HG02678 (cell line): ENCODE measurements at regions not wholly inside any gene's neighbourhood (a gene's known extent, or its start where the extent isn't known, plus 50 kb on each side); places are given as distances from the start of the nearest gene placed in this dataset.
A peak's percentile ranks its signal among the peaks of the same experiment; 100 is the strongest.
"Not testable (repeated sequence)": the region's sequence is repeated elsewhere in the genome, so short reads cannot be mapped to it uniquely, and the experiment has no call there.

Experiments
- ATAC-seq: cut with Tn5 transposase; IDR thresholded peaks from one replicate; pipeline ENCODE4 v1.9.1; 2021; ENCODE audit warnings: mild to moderate bottlenecking, moderate library complexity; ENCODE audit not compliant: unreplicated experiment

DNA sequence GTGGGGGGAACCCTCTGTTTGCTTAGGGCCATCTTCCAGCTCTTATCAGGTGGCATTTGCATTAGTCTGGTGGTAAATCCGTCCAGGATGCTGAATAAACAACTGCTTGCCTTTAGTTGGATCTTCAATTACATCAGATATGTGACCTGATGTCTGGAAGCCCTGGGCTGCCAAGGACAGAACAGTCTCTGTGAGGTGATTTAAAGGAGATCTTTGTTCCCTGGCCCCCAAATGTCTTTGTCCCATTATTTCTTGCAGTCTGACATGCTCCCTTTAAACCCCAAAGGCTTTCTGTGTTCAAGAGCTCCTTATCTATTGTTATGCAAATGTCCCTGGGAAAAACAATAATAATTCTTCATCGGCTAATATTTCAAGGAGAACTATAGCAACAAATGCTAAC, 84.6 kb upstream of the SPTLC3 start:
- no peak for ATAC-seq

GRCh38 chr20:12925210-12925755, 83.5 kb upstream of the SPTLC3 start:
- ATAC-seq = peak; percentile 95

DNA sequence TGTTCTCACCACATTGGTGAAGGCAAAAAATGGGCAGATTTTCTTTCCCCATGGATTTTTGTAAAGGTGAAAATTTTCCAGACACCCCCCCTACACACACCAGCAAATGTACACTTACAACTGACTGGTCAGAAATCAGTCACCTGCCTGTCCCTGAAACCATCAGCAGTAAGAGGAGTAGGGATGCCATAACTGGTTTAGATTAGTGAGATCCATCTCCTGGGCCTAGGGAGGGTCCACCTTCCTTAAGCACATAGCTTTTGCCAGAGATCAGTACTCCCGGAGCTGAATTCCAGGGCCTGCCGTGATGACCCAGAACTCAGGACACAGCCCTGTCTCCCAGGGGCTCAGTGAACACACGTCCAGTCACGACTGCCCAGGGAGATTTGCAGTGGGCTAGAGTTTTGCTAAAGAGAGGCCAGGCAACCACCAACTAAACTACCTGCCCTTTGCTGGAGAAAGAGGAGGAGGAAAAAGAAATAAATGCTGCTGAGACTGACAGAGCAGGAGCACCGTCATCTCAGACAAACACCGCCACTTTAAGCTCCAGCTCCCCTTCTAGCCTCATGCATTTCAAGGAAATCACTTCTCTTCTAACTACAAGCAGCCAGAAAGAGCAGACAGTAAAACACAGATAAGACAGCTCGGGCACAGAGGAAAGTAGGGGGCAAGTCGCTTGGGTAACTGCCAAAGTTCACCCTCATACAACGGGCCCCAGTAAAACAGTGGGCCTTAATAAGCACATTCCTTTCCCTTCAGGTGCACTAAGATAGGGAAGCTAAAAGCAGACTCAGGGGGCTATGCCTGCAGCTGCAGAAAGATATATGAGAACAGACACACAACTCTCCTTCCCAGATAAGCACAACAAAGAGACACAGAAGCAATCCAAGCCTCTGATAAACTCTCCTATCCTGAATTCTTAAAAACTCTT, 82.6 kb upstream of the SPTLC3 start:
- no peak for ATAC-seq

GRCh38 chr20:12927489-12927888, 81.3 kb upstream of the SPTLC3 start:
- ATAC-seq = no peak

DNA sequence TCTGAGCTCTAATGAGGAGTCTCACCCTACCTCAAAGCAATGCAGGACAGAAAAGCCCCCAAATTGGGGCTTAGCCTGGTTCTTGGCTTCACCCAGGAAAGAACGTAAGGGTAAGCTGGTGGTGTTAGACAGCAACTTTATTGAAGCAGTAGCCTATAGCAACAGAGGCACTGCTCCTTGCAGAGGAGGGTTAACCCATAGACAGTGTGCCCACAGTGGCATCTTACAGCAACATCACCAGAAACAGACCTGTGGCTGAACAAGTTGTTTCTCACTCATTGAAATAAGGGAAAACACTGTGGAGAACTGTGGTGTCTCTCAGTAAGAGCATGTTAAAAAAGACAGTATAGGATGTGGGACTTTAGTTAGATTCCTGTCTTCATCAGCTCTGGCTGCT, 80.4 kb upstream of the SPTLC3 start:
- ATAC-seq = no peak

DNA sequence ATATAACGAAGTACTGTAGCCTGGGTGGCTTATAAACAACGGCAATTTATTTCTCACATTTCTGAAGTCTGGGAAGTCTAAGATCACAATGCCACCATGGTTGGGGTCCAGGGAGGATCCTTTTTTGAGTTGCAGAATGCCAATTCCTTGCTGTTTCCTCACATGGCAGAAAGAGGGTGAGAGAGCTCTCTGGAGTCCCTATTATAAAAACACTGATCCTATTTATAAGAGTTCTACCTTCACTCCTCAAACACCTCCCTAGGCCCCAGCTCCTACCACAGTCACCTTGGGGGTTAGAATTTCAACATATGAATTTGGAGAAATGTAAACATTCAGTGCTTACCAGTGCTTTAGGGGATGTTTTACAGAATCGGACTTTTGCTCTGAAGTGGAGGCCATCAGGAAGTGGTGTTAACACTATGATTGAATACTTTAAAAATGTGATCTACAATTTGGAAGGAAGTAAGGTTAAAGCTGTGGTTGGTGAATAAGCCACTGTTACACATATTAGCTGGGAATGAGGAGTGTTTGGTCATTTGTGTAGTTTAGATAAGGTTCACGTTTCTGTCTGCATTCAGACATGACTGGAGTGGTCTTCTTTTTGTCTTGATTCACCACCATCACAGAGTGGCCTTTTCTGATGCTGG, 79.9 kb upstream of the SPTLC3 start:
- ATAC-seq = no peak

- no peak for ATAC-seq
Measured at GRCh38 chr20:12936020-12936419, 72.8 kb upstream of the SPTLC3 start.

DNA sequence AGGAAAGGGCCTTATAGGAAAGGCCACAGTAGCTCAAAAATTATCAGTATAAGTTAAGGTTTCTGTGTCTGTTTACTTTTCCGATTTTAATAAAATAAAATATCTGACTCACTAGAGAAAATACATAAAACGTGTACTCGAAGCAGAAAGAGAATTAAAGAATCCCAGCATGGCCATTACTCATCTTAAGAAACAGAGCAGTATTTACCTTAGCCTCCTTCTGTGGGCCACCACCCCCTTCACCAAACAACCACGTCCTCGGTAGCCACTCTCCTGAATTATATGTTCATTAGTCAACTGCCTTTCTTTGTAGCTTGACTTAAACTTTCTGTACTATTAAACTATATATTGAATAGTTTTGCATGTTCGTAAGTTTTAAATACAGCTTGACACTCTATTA, 72.2 kb upstream of the SPTLC3 start:
- no peak for ATAC-seq

DNA sequence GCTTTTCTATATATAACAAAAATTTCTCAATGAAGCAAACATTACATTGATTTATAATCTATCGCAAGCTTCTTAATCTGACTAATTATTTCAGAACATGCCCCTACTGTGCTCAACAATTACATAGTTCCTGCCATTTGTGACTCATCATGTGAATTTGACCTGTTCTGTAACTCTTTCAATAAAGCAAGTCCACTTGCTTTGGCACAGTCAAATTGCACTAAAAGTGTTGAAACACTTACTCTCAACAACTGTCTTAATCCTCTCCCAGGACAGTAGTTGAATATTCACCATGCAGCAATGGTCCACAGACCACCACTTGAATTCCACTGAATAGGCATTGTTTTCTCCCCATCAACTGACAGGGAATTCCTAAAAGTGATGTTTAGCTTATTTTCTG, 67.7 kb upstream of the SPTLC3 start:
- no peak for ATAC-seq

DNA sequence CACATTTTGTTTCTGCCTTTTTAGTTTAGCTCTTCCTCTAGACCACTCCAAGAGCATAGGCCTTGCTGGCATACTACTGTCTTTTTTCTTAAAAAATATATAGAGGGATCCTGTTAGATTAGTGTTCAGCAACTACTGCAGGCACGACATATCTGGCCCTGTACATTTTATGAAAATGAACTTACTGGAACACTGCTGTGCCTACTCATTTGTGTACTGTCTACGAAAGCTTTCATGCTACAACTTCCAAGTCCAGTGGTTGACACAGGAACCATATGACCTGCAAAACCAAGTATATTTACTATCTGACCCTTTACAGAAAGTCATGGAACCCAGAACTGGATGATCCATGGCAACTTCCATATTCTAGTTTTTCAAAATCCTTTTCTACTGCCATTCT, 66.6 kb upstream of the SPTLC3 start:
- no peak for ATAC-seq

DNA sequence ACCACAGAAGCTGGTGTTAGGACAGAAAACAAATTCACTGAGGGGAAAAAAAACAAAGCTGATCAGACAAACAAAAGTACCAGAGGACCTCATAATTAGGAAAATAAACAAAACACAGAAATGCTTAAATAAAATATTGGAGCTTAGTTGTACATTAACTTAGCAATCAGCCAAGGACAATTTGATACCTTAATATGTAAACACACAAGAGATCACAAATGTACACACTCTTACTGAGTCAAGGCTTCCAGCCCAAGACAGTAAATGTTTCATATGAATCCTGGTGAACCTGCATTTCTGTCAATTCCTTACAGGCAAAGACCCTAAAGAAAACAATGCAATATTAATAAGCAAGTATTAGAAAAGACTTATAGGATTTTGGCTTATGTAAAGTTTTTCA, 62.0 kb upstream of the SPTLC3 start:
- ATAC-seq = no peak

DNA sequence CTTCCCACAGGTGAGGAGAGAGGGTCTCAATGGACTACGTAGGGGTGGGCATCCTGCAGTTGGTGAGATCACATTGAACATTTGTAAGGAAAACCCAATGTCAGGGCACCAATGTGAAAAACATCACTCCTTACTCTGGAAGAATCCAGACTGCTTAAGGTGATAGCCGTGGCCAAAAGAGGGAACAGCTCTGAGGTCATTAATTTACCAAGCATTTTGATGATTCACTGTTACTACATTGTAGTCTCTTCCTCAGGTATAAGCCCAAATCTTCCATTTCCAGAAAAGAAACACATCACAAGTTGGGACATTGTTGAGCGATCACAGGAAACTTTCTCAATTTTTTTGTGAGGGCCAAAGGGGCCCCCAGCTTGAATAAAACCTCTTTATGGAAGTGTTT, 61.1 kb upstream of the SPTLC3 start:
- no peak for ATAC-seq

- ATAC-seq = no peak
Measured at GRCh38 chr20:12949429-12949980, 59.3 kb upstream of the SPTLC3 start.

GRCh38 chr20:12954254-12954653, 54.5 kb upstream of the SPTLC3 start:
- ATAC-seq = not testable (repeated sequence)

GRCh38 chr20:12955611-12956010, 53.2 kb upstream of the SPTLC3 start:
- ATAC-seq = no peak

DNA sequence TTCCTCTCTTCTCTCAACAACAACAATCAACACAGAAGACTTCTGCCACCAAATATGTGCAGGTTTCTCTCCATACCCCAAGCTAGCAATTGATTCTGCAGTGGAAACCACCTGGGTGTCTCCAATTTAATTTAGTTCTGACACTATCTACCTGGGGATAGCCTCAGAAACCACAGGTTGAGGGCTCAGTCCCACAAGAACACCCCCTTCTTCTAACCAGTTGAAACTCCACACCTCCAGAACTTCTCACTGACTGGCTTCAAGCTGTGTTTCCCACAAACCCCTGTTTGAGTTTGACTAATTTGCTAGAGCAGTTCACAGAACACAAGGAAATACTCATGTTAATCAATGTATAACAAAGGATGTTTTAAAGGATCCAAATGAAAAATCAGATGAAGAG, 52.5 kb upstream of the SPTLC3 start:
- ATAC-seq = no peak

- ATAC-seq = no peak
Measured at GRCh38 chr20:12957968-12958367, 50.8 kb upstream of the SPTLC3 start.
